Liver (tissue), 8 donors: ENCODE measurements at regions not wholly inside any gene's neighbourhood (a gene's known extent, or its start where the extent isn't known, plus 50 kb on each side); places are given as distances from the start of the nearest gene placed in this dataset.

Experiments used
- DNase-seq: peaks from one replicate; pipeline ENCODE4 v3.0.0-alpha.2; 2017; ENCODE audit warnings: low spot score
- H3K27ac ChIP-seq, 2 donors: one replicate each; pipeline ENCODE4 v1.7.0; 2013; ENCODE audit warnings: inconsistent platforms in 2 of 2, low read length in 2 of 2, control low read depth in 1 of 2, low read depth in 1 of 2, mild to moderate bottlenecking in 1 of 2
- H3K27me3 ChIP-seq, 4 donors: one replicate each; pipeline versions ENCODE4 v1.6.1 to v1.7.0; 2013; ENCODE audit warnings: low read length in 3 of 4, inconsistent platforms in 1 of 4, mild to moderate bottlenecking in 1 of 4, moderate library complexity in 1 of 4; ENCODE audit not compliant: control insufficient read depth in 4 of 4, insufficient read depth in 4 of 4
- H3K36me3 ChIP-seq, 4 donors: one replicate each; pipeline versions ENCODE4 v1.6.1 to v1.7.0; 2013; ENCODE audit warnings: low read length in 3 of 4, mild to moderate bottlenecking in 3 of 4, low read depth in 1 of 4, moderate library complexity in 1 of 4; ENCODE audit not compliant: control insufficient read depth in 4 of 4, insufficient read depth in 3 of 4
- H3K4me1 ChIP-seq, 4 donors: one replicate each; pipeline versions ENCODE4 v1.6.1 to v1.7.0; 2013; ENCODE audit warnings: low read length in 3 of 4, mild to moderate bottlenecking in 3 of 4, moderate library complexity in 1 of 4; ENCODE audit not compliant: control insufficient read depth in 4 of 4, insufficient read depth in 4 of 4
- H3K4me3 ChIP-seq, 3 donors: one replicate each; pipeline versions ENCODE4 v1.6.1 to v1.7.0; 2013; ENCODE audit warnings: low read length in 3 of 3, control low read depth in 1 of 3, low read depth in 1 of 3, mild to moderate bottlenecking in 1 of 3
- H3K9ac ChIP-seq, 2 donors: one replicate each; pipeline ENCODE4 v1.7.0; 2013; ENCODE audit warnings: low read length in 2 of 2, mild to moderate bottlenecking in 2 of 2, moderate library complexity in 2 of 2, control low read depth in 1 of 2, low read depth in 1 of 2
- H3K9me3 ChIP-seq, 4 donors: one replicate each; pipeline versions ENCODE4 v1.6.1 to v1.7.0; 2013; ENCODE audit warnings: low read length in 3 of 4; ENCODE audit not compliant: control insufficient read depth in 4 of 4
- ATF3 ChIP-seq: IDR thresholded peaks from 2 replicates; pipeline ENCODE4 v1.6.1; 2016; ENCODE audit warnings: antibody characterized with exemption
- CTCF ChIP-seq: fragments of 150-350 bp; IDR thresholded peaks from 2 replicates; pipeline ENCODE4 v1.5.1; 2017; ENCODE audit warnings: improper control_type of control experiment, low read depth, low read length; ENCODE audit not compliant: missing input control
- EGR1 ChIP-seq, 2 donors: IDR thresholded peaks; 2 replicates each; pipeline ENCODE4 v1.6.1; 2016 to 2018; ENCODE audit warnings: antibody characterized with exemption in 2 of 2, low read depth in 2 of 2
- FOXA1 ChIP-seq: IDR thresholded peaks from 2 replicates; pipeline ENCODE4 v1.6.1; 2016; ENCODE audit warnings: antibody characterized with exemption
- FOXA2 ChIP-seq: IDR thresholded peaks from 2 replicates; pipeline ENCODE4 v1.6.1; 2016; ENCODE audit warnings: antibody characterized with exemption
- GABPA ChIP-seq, 2 donors: IDR thresholded peaks in 1 of 2; conservative IDR thresholded peaks in 1 of 2; 2 replicates each; pipeline ENCODE4 v1.6.1; 2016; ENCODE audit warnings: antibody characterized with exemption in 2 of 2, mild to moderate bottlenecking in 1 of 2, moderate library complexity in 1 of 2
- HNF4A ChIP-seq, 2 donors: conservative IDR thresholded peaks; 2 replicates each; pipeline ENCODE4 v1.6.1; 2016; ENCODE audit warnings: antibody characterized with exemption in 2 of 2, mild to moderate bottlenecking in 2 of 2
- HNF4G ChIP-seq: IDR thresholded peaks from 2 replicates; pipeline ENCODE4 v1.6.1; 2016; ENCODE audit warnings: antibody characterized with exemption
- JUND ChIP-seq, 2 donors: IDR thresholded peaks; 2 replicates each; pipeline ENCODE4 v1.6.1; 2016; ENCODE audit warnings: antibody characterized with exemption in 2 of 2
- MAX ChIP-seq: IDR thresholded peaks from 2 replicates; pipeline ENCODE4 v1.6.1; 2016; ENCODE audit warnings: antibody characterized with exemption
- NR2F2 ChIP-seq: IDR thresholded peaks from 2 replicates; pipeline ENCODE4 v1.6.1; 2016; ENCODE audit warnings: antibody characterized with exemption
- RAD21 ChIP-seq, 2 donors: IDR thresholded peaks; 2 replicates each; pipeline ENCODE4 v1.6.1; 2016; ENCODE audit warnings: antibody characterized with exemption in 2 of 2, mild to moderate bottlenecking in 2 of 2
- REST ChIP-seq: IDR thresholded peaks from 2 replicates; pipeline ENCODE4 v1.6.1; 2016; ENCODE audit warnings: antibody characterized with exemption, mild to moderate bottlenecking
- SP1 ChIP-seq: IDR thresholded peaks from 2 replicates; pipeline ENCODE4 v1.6.1; 2018; ENCODE audit warnings: antibody characterized with exemption, mild to moderate bottlenecking
- TAF1 ChIP-seq: conservative IDR thresholded peaks from 2 replicates; pipeline ENCODE4 v1.6.1; 2016; ENCODE audit warnings: antibody characterized with exemption, mild to moderate bottlenecking
- YY1 ChIP-seq: IDR thresholded peaks from 2 replicates; pipeline ENCODE4 v1.6.1; 2016; ENCODE audit warnings: antibody characterized with exemption, mild to moderate bottlenecking
- ZBTB33 ChIP-seq: IDR thresholded peaks from 2 replicates; pipeline ENCODE4 v1.6.1; 2016; ENCODE audit warnings: antibody characterized with exemption
- WGBS: extraction: QIAGEN DNeasy Blood & Tissue Kit; methylation state at CpG from one replicate; pipeline ENCODE4 v1.1.7; 2013; 5-methylcytosine and 5-hydroxymethylcytosine counted together
- donor health status: healthy.
- donor health status: healthy.
- donor health status: healthy.
- donor health status: healthy.
- donor health status: healthy.

GRCh38 chr12:95390192-95390591, 83.8 kb upstream of the METAP2 start (continued):
- TF ChIP-seq CTCF: no peak
- TF ChIP-seq FOXA1: no peak
- no peak for TF ChIP-seq EGR1 (IDR thresholded peaks at IDR 0.05; ENCODE audit: low read depth in 2 of 2)
- TF ChIP-seq HNF4A (conservative IDR thresholded peaks at IDR 0.05): no peak
- TF ChIP-seq HNF4G: no peak
- TF ChIP-seq YY1: no peak
- TF ChIP-seq TAF1: no peak
- TF ChIP-seq FOXA2: no peak

- TF ChIP-seq FOXA1 (no peak), HNF4G (no peak), ZBTB33 (no peak)
- H3K9ac ChIP-seq: no peak overlapping the region
- no peaks in the 10 kb centered on the region for H3K9me3 ChIP-seq
- H3K4me1 ChIP-seq: no peaks in the 10 kb centered on the region
- WGBS: 82% methylated on average over 3 of the region's 3 CpGs
- no peak overlapping the region for H3K27ac ChIP-seq
- H3K36me3 ChIP-seq: no peaks in the 10 kb centered on the region
- DNase-seq: no peak
- H3K27me3 ChIP-seq: no peaks in the 10 kb centered on the region
- no peak overlapping the region for H3K4me3 ChIP-seq
Measured at GRCh38 chr12:95390932-95391331, 83.0 kb upstream of the METAP2 start.

GRCh38 chr12:95393191-95393790, 80.7 kb upstream of the METAP2 start:
- Histone ChIP-seq H3K4me1 (peaks cover 2 to 8% (median 3%) of the 10 kb centered on the region in 4 donors), H3K9me3 (no peaks in the 10 kb centered on the region), H3K27ac (no peak overlapping the region), H3K36me3 (no peaks in the 10 kb centered on the region), H3K9ac (no peak overlapping the region), H3K4me3 (no peak overlapping the region), H3K27me3 (no peaks in the 10 kb centered on the region)
- TF ChIP-seq REST: no peak
- no peak for TF ChIP-seq RAD21 (IDR thresholded peaks at IDR 0.05)
- TF ChIP-seq NR2F2: no peak
- TF ChIP-seq EGR1 (IDR thresholded peaks at IDR 0.05; ENCODE audit: low read depth in 2 of 2): no peak
- no peak for TF ChIP-seq TAF1
- TF ChIP-seq MAX: no peak
- no peak for TF ChIP-seq HNF4G
- no peak for TF ChIP-seq ATF3
- no peak for TF ChIP-seq ZBTB33
- no peak for TF ChIP-seq FOXA2
- TF ChIP-seq JUND (IDR thresholded peaks at IDR 0.05): no peak
- no peak for TF ChIP-seq SP1
- TF ChIP-seq HNF4A (conservative IDR thresholded peaks at IDR 0.05): no peak
- no peak for TF ChIP-seq CTCF
- no peak for TF ChIP-seq YY1
- TF ChIP-seq GABPA (IDR thresholded peaks at IDR 0.05 in 1 of 2, conservative IDR thresholded peaks at IDR 0.05 in 1 of 2): no peak
- no peak for TF ChIP-seq FOXA1
- DNase-seq: no peak
- WGBS: 84% methylated on average over 3 of the region's 3 CpGs
